ENCODE measurements at regions not wholly inside any gene's neighbourhood (a gene's known extent, or its start where the extent isn't known, plus 50 kb on each side); places are given as distances from the start of the nearest gene placed in this dataset.

DNA sequence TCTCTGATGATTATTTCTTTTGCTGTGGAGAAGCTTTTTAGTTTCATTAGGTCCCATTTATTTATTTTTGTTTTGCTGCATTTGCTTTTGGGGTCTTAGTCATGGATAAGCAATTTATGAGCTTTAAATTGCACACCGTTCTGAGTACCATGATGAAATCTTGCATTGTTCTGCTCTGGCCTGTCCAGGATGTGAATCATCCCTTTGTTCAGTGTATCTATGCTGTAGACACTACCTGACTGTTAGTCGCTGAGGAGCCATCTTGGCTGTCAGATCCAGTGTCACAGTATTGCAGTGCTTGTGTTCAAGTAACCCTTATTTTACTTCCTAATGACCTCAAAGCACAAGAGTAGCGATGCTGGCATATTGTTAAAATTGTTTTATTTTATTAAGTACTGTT lies 218.0 kb upstream of the CNTNAP4 start:
- TF ChIP-seq SP1 (IDR thresholded peaks at IDR 0.05) (no peak), CTBP1 (IDR thresholded peaks at IDR 0.05; ENCODE audit: borderline replicate concordance) (no peak), ZNF384 (IDR thresholded peaks at IDR 0.05) (no peak)

Measured in HEK293T (cell line).